ENCODE measurements at regions not wholly inside any gene's neighbourhood (a gene's known extent, or its start where the extent isn't known, plus 50 kb on each side); places are given as distances from the start of the nearest gene placed in this dataset.

GRCh38 chr2:133842446-133842845 is 274.2 kb upstream of the NCKAP5 start:
- peaks cover 58% of the 10 kb centered on the region for H3K4me1 ChIP-seq (ENCODE audit: insufficient read depth, low read length, poor library complexity, severe bottlenecking)
- no peak for TF ChIP-seq EZH2 (IDR thresholded peaks at IDR 0.05; ENCODE audit: borderline replicate concordance, low read depth, low read length, poor library complexity, severe bottlenecking)
- no peak for TF ChIP-seq CTCF (conservative IDR thresholded peaks at IDR 0.05; ENCODE audit: low read depth, low read length)
- ChIA-PET POLR2A (ENCODE audit: low non-redundant PET) (no interaction called here), CTCF (no interaction called here)
- BruUV-seq (replicated peaks), result TSS peak; percentile 99
- H3K9me3 ChIP-seq (ENCODE audit: low read depth, low read length, poor library complexity, severe bottlenecking), result no peaks in the 10 kb centered on the region
- intact Hi-C loops (cut with micrococcal nuclease; ENCODE audit: unreplicated experiment), result loop anchor here (2.0 to 10.0 kb wide), 8 partner anchors 62 to 1568 kb away; partner anchors contain the start of gene LYPD1
- H3K4me3 ChIP-seq (ENCODE audit: low read depth, low read length, poor library complexity, severe bottlenecking), result no peak overlapping the region
- no peaks in the 10 kb centered on the region for H3K27me3 ChIP-seq (replicated peaks; ENCODE audit: insufficient read depth, low read depth, low read length, poor library complexity)
- DNase-seq (ENCODE audit: low spot score), result no peak
- H3K27ac ChIP-seq (ENCODE audit: low read depth, low read length, poor library complexity, severe bottlenecking), result peak overlapping the region; percentile 76
- no peaks in the 10 kb centered on the region for H3K36me3 ChIP-seq (ENCODE audit: insufficient read depth, low read length, poor library complexity, severe bottlenecking)

GRCh38 chr2:133843091-133843490 is 274.8 kb upstream of the NCKAP5 start:
- Histone ChIP-seq H3K27me3 (replicated peaks; ENCODE audit: insufficient read depth, low read depth, low read length, poor library complexity) (no peaks in the 10 kb centered on the region), H3K27ac (ENCODE audit: low read depth, low read length, poor library complexity, severe bottlenecking) (peak overlapping the region; percentile 76), H3K4me3 (ENCODE audit: low read depth, low read length, poor library complexity, severe bottlenecking) (no peak overlapping the region), H3K36me3 (ENCODE audit: insufficient read depth, low read length, poor library complexity, severe bottlenecking) (no peaks in the 10 kb centered on the region), H3K9me3 (ENCODE audit: low read depth, low read length, poor library complexity, severe bottlenecking) (no peaks in the 10 kb centered on the region), H3K4me1 (ENCODE audit: insufficient read depth, low read length, poor library complexity, severe bottlenecking) (peaks cover 52% of the 10 kb centered on the region)
- intact Hi-C loops (cut with micrococcal nuclease; ENCODE audit: unreplicated experiment), result loop anchor here (2.0 to 10.0 kb wide), 8 partner anchors 62 to 1568 kb away; partner anchors contain the start of gene LYPD1
- DNase-seq (ENCODE audit: low spot score), result peak; percentile 13
- no TSS peak for BruUV-seq (replicated peaks)
- CTCF ChIA-PET, result interaction anchor here (0.6 to 1.9 kb wide), 2 partner anchors 113 to 316 kb away, joined by 3 to 5 read pairs; no protein-coding TSS in a partner anchor
- no peak for TF ChIP-seq EZH2 (IDR thresholded peaks at IDR 0.05; ENCODE audit: borderline replicate concordance, low read depth, low read length, poor library complexity, severe bottlenecking)
- no peak for TF ChIP-seq CTCF (conservative IDR thresholded peaks at IDR 0.05; ENCODE audit: low read depth, low read length)
- POLR2A ChIA-PET (ENCODE audit: low non-redundant PET), result no interaction called here

- no peak for DNase-seq (ENCODE audit: low spot score)
- H3K4me1 ChIP-seq (ENCODE audit: insufficient read depth, low read length, poor library complexity, severe bottlenecking), result peaks cover 47% of the 10 kb centered on the region
- intact Hi-C loops (cut with micrococcal nuclease; ENCODE audit: unreplicated experiment), result loop anchor here (2.0 to 10.0 kb wide), 8 partner anchors 63 to 1569 kb away; partner anchors contain the start of gene LYPD1
- no peaks in the 10 kb centered on the region for H3K27me3 ChIP-seq (replicated peaks; ENCODE audit: insufficient read depth, low read depth, low read length, poor library complexity)
- peak overlapping the region; percentile 76 for H3K27ac ChIP-seq (ENCODE audit: low read depth, low read length, poor library complexity, severe bottlenecking)
- BruUV-seq (replicated peaks), result TSS peak; percentile 90
- no peak overlapping the region for H3K4me3 ChIP-seq (ENCODE audit: low read depth, low read length, poor library complexity, severe bottlenecking)
- ChIA-PET CTCF (interaction anchor here (0.6 to 1.9 kb wide), 10 partner anchors 64 to 1296 kb away, joined by 3 to 10 read pairs (median 4); partner anchors contain the start of gene LYPD1), POLR2A (ENCODE audit: low non-redundant PET) (no interaction called here)
- no peaks in the 10 kb centered on the region for H3K9me3 ChIP-seq (ENCODE audit: low read depth, low read length, poor library complexity, severe bottlenecking)
- no peaks in the 10 kb centered on the region for H3K36me3 ChIP-seq (ENCODE audit: insufficient read depth, low read length, poor library complexity, severe bottlenecking)
- TF ChIP-seq EZH2 (IDR thresholded peaks at IDR 0.05; ENCODE audit: borderline replicate concordance, low read depth, low read length, poor library complexity, severe bottlenecking) (no peak), CTCF (conservative IDR thresholded peaks at IDR 0.05; ENCODE audit: low read depth, low read length) (no peak)
Observed at GRCh38 chr2:133843551-133843950, 275.3 kb upstream of the NCKAP5 start.

Data from A673 (cell line).